KMS-11 (cell line): ENCODE measurements at regions not wholly inside any gene's neighbourhood (a gene's known extent, or its start where the extent isn't known, plus 50 kb on each side); places are given as distances from the start of the nearest gene placed in this dataset.

Experiments used
- H2AFZ ChIP-seq: fragments of 200-600 bp; sonication (generic); 2 replicates; pipeline ENCODE4 v1.6.1; 2016; ENCODE audit warnings: antibody characterized with exemption, mixed run types, low read depth
- H3K27ac ChIP-seq: fragments of 200-600 bp; sonication (generic); 2 replicates; pipeline ENCODE4 v1.6.1; 2016; ENCODE audit warnings: mild to moderate bottlenecking, mixed run types
- H3K27me3 ChIP-seq: fragments of 200-600 bp; sonication (generic); 2 replicates; pipeline ENCODE4 v1.6.1; 2017; ENCODE audit warnings: mild to moderate bottlenecking, low read depth, mixed run types, moderate library complexity; ENCODE audit not compliant: insufficient read depth
- H3K36me3 ChIP-seq: fragments of 200-600 bp; sonication (generic); 2 replicates; pipeline ENCODE4 v1.6.1; 2017; ENCODE audit warnings: mild to moderate bottlenecking, mixed run types; ENCODE audit not compliant: insufficient read depth
- H3K4me1 ChIP-seq: fragments of 200-600 bp; sonication (generic); 2 replicates; pipeline ENCODE4 v1.6.1; 2016; ENCODE audit warnings: mild to moderate bottlenecking, low read depth, mixed run types; ENCODE audit not compliant: poor library complexity, severe bottlenecking
- H3K4me2 ChIP-seq: fragments of 200-600 bp; sonication (generic); 2 replicates; pipeline ENCODE4 v1.7.0; 2016; ENCODE audit warnings: mild to moderate bottlenecking, mixed run types
- H3K4me3 ChIP-seq: fragments of 200-600 bp; sonication (generic); IDR thresholded peaks from 2 replicates; pipeline ENCODE4 v1.6.1; 2017; ENCODE audit warnings: low read depth, low read length, mixed read lengths; ENCODE audit not compliant: insufficient read depth
- H3K79me2 ChIP-seq: fragments of 200-600 bp; sonication (generic); 2 replicates; pipeline ENCODE4 v1.6.1; 2016; ENCODE audit warnings: low read depth, mixed run types; ENCODE audit not compliant: insufficient read depth
- H3K9ac ChIP-seq: fragments of 200-600 bp; sonication (generic); 2 replicates; pipeline ENCODE4 v1.6.1; 2016; ENCODE audit warnings: mild to moderate bottlenecking, mixed run types
- H4K20me1 ChIP-seq: fragments of 200-600 bp; sonication (generic); 2 replicates; pipeline ENCODE4 v1.6.1; 2016; ENCODE audit warnings: mild to moderate bottlenecking, mixed run types; ENCODE audit not compliant: insufficient read depth
- TF ChIP-seq, protein P1 (sequence below): fragments of 200-600 bp; sonication (generic); conservative IDR thresholded peaks from 2 replicates; pipeline ENCODE4 v1.6.1; 2017; ENCODE audit warnings: low read depth, mild to moderate bottlenecking, antibody characterized with exemption, low read length, moderate library complexity, mixed read lengths

DNA sequence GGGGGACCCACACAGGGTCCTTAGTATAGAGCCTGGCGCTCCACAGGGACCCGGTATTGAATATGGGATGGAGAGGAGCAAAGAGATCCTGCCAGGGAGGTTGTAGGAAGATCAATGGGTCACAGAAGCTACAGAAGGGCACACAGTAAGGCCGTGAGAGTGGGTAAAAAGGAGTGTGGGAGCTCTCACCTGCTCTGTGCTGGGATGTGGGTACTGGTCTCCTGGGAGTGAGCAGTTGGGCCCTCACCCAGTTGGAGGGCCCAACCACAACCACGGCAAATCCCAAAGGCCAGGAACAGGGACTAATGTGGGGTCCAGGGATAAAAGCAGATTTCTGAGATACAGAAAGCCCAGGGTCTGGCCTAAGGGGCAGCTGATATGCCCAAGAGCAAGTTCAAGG, 59.9 kb upstream of the SMOX start:
- H3K27me3 ChIP-seq, result no peaks in the 10 kb centered on the region
- no peak overlapping the region for H3K9ac ChIP-seq
- peaks cover 14% of the 10 kb centered on the region for H3K4me1 ChIP-seq
- H3K4me3 ChIP-seq, result no peak overlapping the region
- H3K4me2 ChIP-seq, result no peak overlapping the region
- no peaks in the 10 kb centered on the region for H4K20me1 ChIP-seq
- TF ChIP-seq, protein P1, sequence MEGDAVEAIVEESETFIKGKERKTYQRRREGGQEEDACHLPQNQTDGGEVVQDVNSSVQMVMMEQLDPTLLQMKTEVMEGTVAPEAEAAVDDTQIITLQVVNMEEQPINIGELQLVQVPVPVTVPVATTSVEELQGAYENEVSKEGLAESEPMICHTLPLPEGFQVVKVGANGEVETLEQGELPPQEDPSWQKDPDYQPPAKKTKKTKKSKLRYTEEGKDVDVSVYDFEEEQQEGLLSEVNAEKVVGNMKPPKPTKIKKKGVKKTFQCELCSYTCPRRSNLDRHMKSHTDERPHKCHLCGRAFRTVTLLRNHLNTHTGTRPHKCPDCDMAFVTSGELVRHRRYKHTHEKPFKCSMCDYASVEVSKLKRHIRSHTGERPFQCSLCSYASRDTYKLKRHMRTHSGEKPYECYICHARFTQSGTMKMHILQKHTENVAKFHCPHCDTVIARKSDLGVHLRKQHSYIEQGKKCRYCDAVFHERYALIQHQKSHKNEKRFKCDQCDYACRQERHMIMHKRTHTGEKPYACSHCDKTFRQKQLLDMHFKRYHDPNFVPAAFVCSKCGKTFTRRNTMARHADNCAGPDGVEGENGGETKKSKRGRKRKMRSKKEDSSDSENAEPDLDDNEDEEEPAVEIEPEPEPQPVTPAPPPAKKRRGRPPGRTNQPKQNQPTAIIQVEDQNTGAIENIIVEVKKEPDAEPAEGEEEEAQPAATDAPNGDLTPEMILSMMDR, result no peak
- H2AFZ ChIP-seq, result no peak overlapping the region
- H3K79me2 ChIP-seq, result no peaks in the 10 kb centered on the region
- no peaks in the 10 kb centered on the region for H3K36me3 ChIP-seq
- H3K27ac ChIP-seq, result no peak overlapping the region

DNA sequence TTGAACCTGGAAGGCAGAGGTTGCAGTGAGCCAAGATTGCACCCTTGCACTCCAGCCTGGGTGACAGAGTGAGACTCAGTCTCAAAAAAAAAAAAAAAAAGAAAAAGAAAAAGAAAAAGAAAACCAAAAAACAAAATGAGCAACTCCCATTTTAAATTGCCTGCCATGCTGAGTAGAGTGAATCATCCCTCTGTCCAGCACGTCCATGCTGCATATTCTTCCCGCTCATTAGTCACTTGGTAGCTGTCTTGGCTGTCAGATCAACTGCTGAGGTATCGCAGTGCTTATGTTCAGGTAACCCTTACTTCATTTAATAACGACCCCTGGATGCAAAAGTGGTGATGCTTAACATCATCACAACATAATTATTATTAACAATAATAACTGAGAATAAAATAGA, 60.7 kb upstream of the SMOX start:
- Histone ChIP-seq H2AFZ (no peak overlapping the region), H3K9ac (no peak overlapping the region), H3K4me2 (no peak overlapping the region), H3K4me1 (peaks cover 21% of the 10 kb centered on the region), H3K27ac (no peak overlapping the region), H3K27me3 (no peaks in the 10 kb centered on the region), H3K79me2 (no peaks in the 10 kb centered on the region), H3K36me3 (no peaks in the 10 kb centered on the region), H3K4me3 (no peak overlapping the region), H4K20me1 (no peaks in the 10 kb centered on the region)
- TF ChIP-seq, protein P1, result no peak

DNA sequence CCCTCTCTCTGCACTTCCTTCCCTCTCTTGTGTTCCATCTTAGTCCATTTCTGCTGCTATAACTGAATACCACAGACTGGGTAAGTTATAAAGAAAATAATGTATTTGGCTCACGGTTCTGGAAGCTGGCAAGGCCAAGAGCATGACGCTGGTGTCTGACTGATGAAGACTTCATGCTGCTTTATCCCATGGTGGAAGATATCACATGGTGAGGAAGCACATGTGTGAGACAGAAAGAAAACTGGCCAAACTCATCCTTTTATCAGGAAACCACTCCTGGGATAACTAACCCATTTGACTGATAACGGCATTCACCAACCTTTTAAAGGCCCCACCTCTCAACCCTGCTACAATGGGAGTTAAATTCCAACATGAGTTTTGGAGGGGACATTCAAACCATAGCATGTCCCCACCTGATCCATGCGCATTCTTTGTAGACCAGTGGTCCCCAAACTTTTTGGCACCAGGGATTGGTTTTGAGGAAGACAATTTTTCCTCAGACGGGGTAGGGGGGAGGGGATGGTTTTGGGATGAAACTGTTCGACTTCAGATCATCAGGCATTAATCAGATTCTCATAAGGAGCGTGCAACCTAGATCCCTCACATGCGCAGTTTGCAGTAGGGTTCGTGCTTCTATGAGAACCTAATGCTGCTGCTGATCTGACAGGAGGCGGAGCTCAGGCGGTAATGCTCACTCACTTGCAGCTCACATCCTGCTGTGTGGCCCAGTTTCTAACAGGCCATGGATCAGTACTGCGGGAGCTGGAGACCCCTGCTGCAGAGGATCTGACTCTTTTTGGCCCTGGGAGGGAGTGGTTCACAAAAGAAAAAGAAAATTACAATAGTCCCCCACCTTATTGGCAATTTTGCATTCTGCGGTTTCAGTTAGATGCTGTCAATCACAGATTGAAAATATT, 61.6 kb upstream of the SMOX start:
- no peaks in the 10 kb centered on the region for H3K36me3 ChIP-seq
- no peak overlapping the region for H3K4me3 ChIP-seq
- H3K27ac ChIP-seq, result no peak overlapping the region
- no peaks in the 10 kb centered on the region for H3K79me2 ChIP-seq
- H3K4me2 ChIP-seq, result no peak overlapping the region
- peaks cover 28% of the 10 kb centered on the region for H3K4me1 ChIP-seq
- H3K27me3 ChIP-seq, result no peaks in the 10 kb centered on the region
- TF ChIP-seq, protein P1, result no peak
- H3K9ac ChIP-seq, result no peak overlapping the region
- H2AFZ ChIP-seq, result no peak overlapping the region
- H4K20me1 ChIP-seq, result no peaks in the 10 kb centered on the region

DNA sequence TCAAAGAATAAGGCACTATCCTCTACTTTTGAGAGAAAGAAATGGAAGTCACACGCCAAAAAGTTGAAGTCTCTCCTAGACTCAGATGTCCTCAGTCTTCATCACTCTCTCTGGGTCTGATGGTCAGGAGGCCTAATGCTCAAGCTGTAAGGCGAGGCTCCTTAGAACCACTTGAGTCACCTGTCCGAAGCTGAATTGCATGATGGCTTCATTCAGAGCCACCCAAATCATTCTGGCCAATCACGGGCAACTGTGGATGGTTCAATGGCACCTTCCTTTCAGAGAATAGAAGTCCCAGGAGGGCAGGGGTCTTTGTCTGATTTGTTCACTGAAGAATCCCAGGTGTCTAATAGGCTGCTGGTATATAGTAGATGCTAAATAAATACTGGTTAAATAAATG, 63.9 kb upstream of the SMOX start:
- Histone ChIP-seq H3K4me1 (peaks cover 36% of the 10 kb centered on the region), H4K20me1 (no peaks in the 10 kb centered on the region), H3K27ac (no peak overlapping the region), H3K4me2 (peak overlapping the region; percentile 4; the same call in 1 of the 2 replicates), H3K27me3 (no peaks in the 10 kb centered on the region), H3K9ac (no peak overlapping the region), H3K4me3 (no peak overlapping the region), H2AFZ (no peak overlapping the region), H3K79me2 (no peaks in the 10 kb centered on the region), H3K36me3 (no peaks in the 10 kb centered on the region)
- TF ChIP-seq, protein P1, result no peak
